CD4-positive, alpha-beta T cell (primary cell): ENCODE measurements at regions not wholly inside any gene's neighbourhood (a gene's known extent, or its start where the extent isn't known, plus 50 kb on each side); places are given as distances from the start of the nearest gene placed in this dataset.
A peak's percentile ranks its signal among the peaks of the same experiment; 100 is the strongest.

ENCODE experiments used
- ATAC-seq: fragments of 200-7000 bp; cut with Tn5 transposase; one replicate; pipeline ENCODE4 v1.10.0; 2022; ENCODE audit warnings: mild to moderate bottlenecking; ENCODE audit not compliant: poor library complexity
- CTCF ChIA-PET: fragments of 350-600 bp; sonication (Branson Sonifier 250); formaldehyde crosslinking; loops from one replicate; lab custom pipeline; 2021; ENCODE audit warnings: antibody characterized with exemption, inconsistent platforms; lab: Charles Lee
- POLR2A ChIA-PET: fragments of 350-600 bp; sonication (Branson Sonifier 250); formaldehyde crosslinking; loops from one replicate; lab custom pipeline; 2021; ENCODE audit warnings: antibody characterized with exemption, inconsistent platforms; lab: Charles Lee
- DNase-seq, 14 experiments: peaks; one replicate each; pipeline ENCODE4 v3.0.0-alpha.2; 2013 to 2020; ENCODE audit warnings: mixed read lengths in 2 of 14
- H3K27ac ChIP-seq, 2 donors: one replicate each; pipeline versions ENCODE4 v1.5.1 to v1.7.0; 2013; ENCODE audit warnings: low read length in 2 of 2, low read depth in 1 of 2, mild to moderate bottlenecking in 1 of 2
- H3K27me3 ChIP-seq, 2 experiments: 1 replicate in 1 of 2; 2 replicates in 1 of 2; pipeline versions ENCODE4 v1.6.1 to v1.7.0; 2013; ENCODE audit warnings: low read length in 2 of 2, control low read depth in 1 of 2, mild to moderate bottlenecking in 1 of 2, moderate library complexity in 1 of 2; ENCODE audit not compliant: insufficient read depth in 2 of 2, control insufficient read depth in 1 of 2
- H3K36me3 ChIP-seq: one replicate; pipeline ENCODE4 v1.6.1; 2013; ENCODE audit warnings: low read length, control low read depth; ENCODE audit not compliant: insufficient read depth
- H3K4me1 ChIP-seq: one replicate; pipeline ENCODE4 v1.6.1; 2013; ENCODE audit warnings: low read length, control low read depth; ENCODE audit not compliant: insufficient read depth
- H3K4me3 ChIP-seq: one replicate; pipeline ENCODE4 v1.5.1; 2013; ENCODE audit warnings: mild to moderate bottlenecking, low read length, moderate library complexity
- H3K9me3 ChIP-seq, 2 experiments: 1 replicate in 1 of 2; 2 replicates in 1 of 2; pipeline versions ENCODE4 v1.6.1 to v1.7.0; 2013; ENCODE audit warnings: low read length in 2 of 2, mild to moderate bottlenecking in 2 of 2, control low read depth in 1 of 2, moderate library complexity in 1 of 2; ENCODE audit not compliant: control insufficient read depth in 1 of 2, insufficient read depth in 1 of 2
- H3K27ac Mint-ChIP-seq: one replicate; pipeline ENCODE4 v1.8.0; 2020; ENCODE audit warnings: mixed read lengths
- H3K27me3 Mint-ChIP-seq: one replicate; pipeline ENCODE4 v1.8.0; 2021; ENCODE audit warnings: mixed read lengths
- H3K36me3 Mint-ChIP-seq: one replicate; pipeline ENCODE4 v1.8.0; 2021; ENCODE audit warnings: low read depth, mixed read lengths
- H3K4me1 Mint-ChIP-seq: one replicate; pipeline ENCODE4 v1.8.0; 2021; ENCODE audit warnings: low read depth, mixed read lengths
- H3K4me3 Mint-ChIP-seq: one replicate; pipeline ENCODE4 v1.8.0; 2020; ENCODE audit warnings: mild to moderate bottlenecking, mixed read lengths
- H3K9me3 Mint-ChIP-seq: one replicate; pipeline ENCODE4 v1.8.0; 2020; ENCODE audit warnings: mixed read lengths
- CTCF ChIP-seq: fragments of 200-600 bp; IDR thresholded peaks from one replicate; pipeline ENCODE4 v1.8.0; 2022; ENCODE audit warnings: antibody characterized with exemption, mild to moderate bottlenecking
- intact Hi-C, 2 experiments: fragments of 100-400 bp; cut with DNase I in 1 of 2; cut with micrococcal nuclease in 1 of 2; formaldehyde crosslinking; loops; one replicate each; pipeline versions ENCODE4 v1.15.1 to v1.9.0; 2023 to 2025; cut with DNase I, micrococcal nuclease

GRCh38 chr20:53691811-53692192, 98.2 kb upstream of the ZNF217 start:
- DNase-seq (no peak), ATAC-seq (no peak)
- no peaks in the 10 kb centered on the region for H3K9me3 ChIP-seq
- no peaks in the 10 kb centered on the region for H3K36me3 Mint-ChIP-seq
- H3K27ac Mint-ChIP-seq: peak overlapping the region; percentile 57
- H3K27ac ChIP-seq: no peak overlapping the region
- ChIA-PET POLR2A (interaction anchor here (1.5 to 2.5 kb wide), 4 partner anchors 16 to 181 kb away, joined by 3 to 11 read pairs (median 6); no protein-coding TSS in a partner anchor), CTCF (no interaction called here)
- no peaks in the 10 kb centered on the region for H3K27me3 Mint-ChIP-seq
- TF ChIP-seq CTCF: no peak
- peaks cover 20% of the 10 kb centered on the region for H3K4me1 ChIP-seq
- H3K27me3 ChIP-seq: no peaks in the 10 kb centered on the region
- no peak overlapping the region for H3K4me3 ChIP-seq
- H3K36me3 ChIP-seq: no peaks in the 10 kb centered on the region
- intact Hi-C loops: no loop called here
- peaks cover 27% of the 10 kb centered on the region for H3K4me1 Mint-ChIP-seq
- H3K4me3 Mint-ChIP-seq: no peak overlapping the region
- no peaks in the 10 kb centered on the region for H3K9me3 Mint-ChIP-seq

GRCh38 chr20:53691060-53691810, 97.6 kb upstream of the ZNF217 start:
- peaks cover 24% of the 10 kb centered on the region for H3K4me1 ChIP-seq
- H3K27ac Mint-ChIP-seq: peak overlapping the region; percentile 57
- no peak for TF ChIP-seq CTCF
- ChIA-PET POLR2A (interaction anchor here (0.7 to 2.5 kb wide), 6 partner anchors 17 to 181 kb away, joined by 3 to 11 read pairs (median 4); no protein-coding TSS in a partner anchor), CTCF (no interaction called here)
- H3K4me3 ChIP-seq: no peak overlapping the region
- no peaks in the 10 kb centered on the region for H3K9me3 Mint-ChIP-seq
- no peaks in the 10 kb centered on the region for H3K36me3 ChIP-seq
- no peaks in the 10 kb centered on the region for H3K27me3 Mint-ChIP-seq
- no peak overlapping the region for H3K27ac ChIP-seq
- peaks cover 27% of the 10 kb centered on the region for H3K4me1 Mint-ChIP-seq
- ATAC-seq: no peak
- H3K36me3 Mint-ChIP-seq: no peaks in the 10 kb centered on the region
- no peaks in the 10 kb centered on the region for H3K27me3 ChIP-seq
- no peak for DNase-seq
- H3K9me3 ChIP-seq: no peaks in the 10 kb centered on the region
- no peak overlapping the region for H3K4me3 Mint-ChIP-seq
- intact Hi-C loops: no loop called here

GRCh38 chr20:53688085-53688484, 94.4 kb upstream of the ZNF217 start:
- no peak overlapping the region for H3K27ac ChIP-seq
- H3K9me3 ChIP-seq: no peaks in the 10 kb centered on the region
- ChIA-PET POLR2A (no interaction called here), CTCF (interaction anchor here (1.0 kb wide), 1 partner anchor 228 kb away, joined by 3 read pairs; no protein-coding TSS in a partner anchor)
- Mint-ChIP-seq H3K9me3 (no peaks in the 10 kb centered on the region), H3K4me3 (no peak overlapping the region), H3K4me1 (peaks cover 29% of the 10 kb centered on the region), H3K36me3 (no peaks in the 10 kb centered on the region), H3K27me3 (no peaks in the 10 kb centered on the region), H3K27ac (no peak overlapping the region)
- intact Hi-C loops: no loop called here
- no peaks in the 10 kb centered on the region for H3K36me3 ChIP-seq
- TF ChIP-seq CTCF: no peak
- ATAC-seq (no peak), DNase-seq (no peak)
- H3K4me3 ChIP-seq: no peak overlapping the region
- peaks cover 16% of the 10 kb centered on the region for H3K4me1 ChIP-seq
- H3K27me3 ChIP-seq: no peaks in the 10 kb centered on the region
